HG03439 (cell line): ENCODE measurements at regions not wholly inside any gene's neighbourhood (a gene's known extent, or its start where the extent isn't known, plus 50 kb on each side); places are given as distances from the start of the nearest gene placed in this dataset.

ENCODE experiments used
- ATAC-seq: cut with Tn5 transposase; IDR thresholded peaks from one replicate; pipeline ENCODE4 v1.9.1; 2021; ENCODE audit warnings: mild to moderate bottlenecking, moderate library complexity; ENCODE audit not compliant: unreplicated experiment

GRCh38 chr4:110770353-110770752, 147.5 kb upstream of the PITX2 start:
- ATAC-seq = no peak

- ATAC-seq = no peak
These were observed 155.6 kb upstream of the PITX2 start for GRCh38 chr4:110778521-110778920.

DNA sequence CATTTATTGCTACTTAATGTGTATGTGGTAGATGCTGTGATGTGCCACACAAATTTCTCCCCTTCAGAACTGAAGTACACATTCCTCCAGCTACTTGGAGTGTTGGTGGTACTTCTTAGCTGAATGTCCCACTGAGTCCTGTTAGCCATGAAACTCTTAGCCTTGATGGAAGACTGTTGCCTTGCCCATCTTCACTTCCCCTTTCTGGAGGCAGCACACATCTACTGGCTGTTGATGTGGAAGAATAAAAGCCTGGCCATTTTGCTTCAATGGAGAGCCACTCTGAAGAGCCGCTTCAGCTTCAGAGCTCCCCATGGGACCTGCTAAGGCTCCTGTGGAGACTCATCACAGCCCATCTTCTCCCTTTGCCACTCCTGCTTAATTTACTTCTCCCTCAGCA, 157.7 kb upstream of the PITX2 start:
- no peak for ATAC-seq

- no peak for ATAC-seq
These were observed 159.1 kb upstream of the PITX2 start for GRCh38 chr4:110781944-110782343.

- no peak for ATAC-seq
These were observed 164.2 kb upstream of the PITX2 start for GRCh38 chr4:110787109-110787508.

- no peak for ATAC-seq
These were observed 164.8 kb upstream of the PITX2 start for GRCh38 chr4:110787707-110788106.

GRCh38 chr4:110788302-110788701, 165.4 kb upstream of the PITX2 start:
- ATAC-seq = no peak

- no peak for ATAC-seq
These were observed 169.2 kb upstream of the PITX2 start for GRCh38 chr4:110792036-110792435.

DNA sequence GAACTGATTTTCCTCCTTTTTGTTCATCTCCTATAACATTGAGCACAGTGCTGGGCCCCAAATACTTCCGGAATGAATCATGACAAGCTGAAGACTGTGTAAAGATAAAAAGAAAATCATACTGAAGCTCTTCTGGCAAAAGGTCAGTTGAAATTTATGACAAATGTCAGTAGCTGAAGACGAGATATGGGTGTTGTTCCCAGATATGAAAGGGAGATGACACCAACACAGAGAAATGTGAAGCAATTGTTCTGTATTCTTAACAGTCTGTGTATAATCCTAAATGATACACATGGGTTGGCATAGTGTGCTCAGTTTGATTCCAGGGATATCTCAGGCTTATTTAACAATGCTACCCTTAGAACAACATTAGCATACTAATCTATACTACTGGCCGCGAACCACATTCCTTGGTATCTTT, 170.5 kb upstream of the PITX2 start:
- ATAC-seq = no peak

DNA sequence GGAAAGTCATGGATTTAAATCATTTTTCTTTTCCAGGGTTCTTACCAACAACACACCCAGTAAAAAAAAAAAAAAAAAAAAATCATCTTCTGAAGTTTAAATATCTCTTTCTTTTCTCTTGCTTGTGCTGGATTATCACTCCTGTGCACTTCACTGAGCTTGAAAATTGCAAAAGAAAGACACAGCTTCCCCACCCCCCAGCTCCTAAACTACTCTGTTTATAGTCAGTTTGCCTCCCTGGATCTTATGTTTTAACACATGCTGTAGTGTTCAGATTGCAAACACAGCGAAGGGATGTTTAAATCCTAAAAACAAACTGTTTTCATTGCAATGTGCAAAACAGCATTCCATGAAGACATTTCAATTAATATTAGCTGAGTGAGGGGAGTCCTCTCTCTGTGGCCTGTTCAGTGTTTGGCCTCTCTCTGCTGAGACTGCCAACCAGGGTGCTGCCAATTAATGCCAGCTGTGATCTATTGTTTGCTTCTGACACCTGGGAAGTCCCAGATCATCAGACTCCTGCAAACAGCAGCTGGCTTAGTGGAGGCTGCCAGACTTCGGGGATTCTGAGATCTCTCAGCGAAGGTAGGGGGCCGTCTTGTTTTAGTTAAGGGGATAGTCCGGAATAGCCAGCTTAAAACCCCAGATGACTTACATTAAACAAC, 171.1 kb upstream of the PITX2 start:
- ATAC-seq = no peak

DNA sequence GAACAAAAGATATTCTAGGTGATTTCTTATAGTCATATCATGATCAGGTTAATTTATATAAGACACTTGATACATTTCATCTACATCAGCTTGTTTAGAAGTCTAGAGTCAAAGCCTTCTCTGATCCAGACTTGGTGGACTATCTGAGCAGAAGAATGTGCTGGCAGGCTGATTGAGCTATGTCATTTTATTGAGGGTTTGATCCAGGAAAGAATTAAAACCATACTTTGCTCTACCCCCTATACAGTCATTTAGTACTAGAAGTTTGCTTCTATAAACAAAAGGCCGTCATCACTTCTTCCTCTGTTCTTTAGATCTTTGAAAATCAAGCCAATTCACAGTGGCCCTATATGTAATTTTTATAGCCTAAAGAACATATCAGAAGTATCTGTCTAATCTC, 173.1 kb upstream of the PITX2 start:
- no peak for ATAC-seq

GRCh38 chr4:110797486-110797885, 174.6 kb upstream of the PITX2 start:
- no peak for ATAC-seq

DNA sequence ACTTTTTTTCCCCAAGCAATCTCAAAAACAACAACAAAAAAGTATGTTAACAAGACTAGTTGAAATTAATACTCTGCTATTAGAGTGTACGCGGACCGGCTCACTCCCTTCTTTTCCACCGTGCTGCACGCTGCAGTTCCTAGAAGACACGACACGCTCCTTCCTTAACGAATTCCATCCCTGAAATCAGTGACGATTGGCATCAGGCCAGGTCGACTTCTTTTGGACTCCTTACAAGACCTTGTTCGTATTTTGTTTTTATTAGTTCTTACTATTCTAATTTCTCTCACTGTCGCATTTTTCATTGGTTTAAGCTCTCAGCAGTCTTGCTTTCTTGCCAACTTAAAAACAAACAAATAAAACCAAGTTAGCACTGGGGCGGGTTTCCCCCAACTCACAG, 175.8 kb upstream of the PITX2 start:
- ATAC-seq = no peak

GRCh38 chr4:110799211-110799610, 176.3 kb upstream of the PITX2 start:
- ATAC-seq = no peak

DNA sequence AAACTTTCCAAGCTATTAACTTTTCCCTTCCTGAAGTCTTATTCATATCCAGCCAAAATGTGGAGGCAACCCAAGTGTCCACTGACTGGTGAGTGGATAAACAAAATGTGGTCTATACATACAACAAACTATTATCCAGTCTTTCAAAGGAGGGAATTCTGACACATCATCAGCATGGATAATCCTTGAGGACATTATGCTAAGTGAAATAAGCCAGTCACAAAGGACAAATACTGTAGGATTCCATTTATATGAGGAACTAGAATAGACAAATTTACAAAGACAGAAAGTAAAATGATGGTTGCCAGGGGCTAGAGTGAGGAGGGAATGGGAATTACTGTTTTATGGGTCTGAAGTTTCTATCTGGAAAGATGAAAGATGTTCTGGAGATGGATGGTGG, 178.7 kb upstream of the PITX2 start:
- no peak for ATAC-seq

DNA sequence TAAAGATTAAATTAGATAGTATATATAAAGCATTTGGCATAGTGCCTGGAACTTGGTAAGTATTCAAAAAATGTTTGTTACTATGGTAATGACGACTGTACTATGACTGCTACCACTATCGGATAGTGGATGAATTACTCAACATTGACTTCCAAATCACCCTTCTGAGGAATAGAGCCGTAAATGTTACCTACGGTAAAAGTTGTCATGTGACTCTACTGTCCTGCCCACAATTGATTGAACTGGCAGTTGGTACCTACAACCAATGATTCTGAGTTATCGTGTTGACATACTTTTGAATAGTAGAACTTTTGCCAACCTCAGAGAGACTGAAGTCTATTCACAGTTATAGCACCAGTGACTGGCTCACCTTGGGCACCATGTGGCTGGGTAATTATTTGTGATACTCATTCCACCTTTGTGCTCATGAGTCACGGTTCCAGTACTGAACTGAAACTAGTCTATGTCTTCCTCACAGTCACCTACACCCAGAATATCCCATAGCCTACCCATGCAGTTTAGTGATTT, 185.5 kb upstream of the PITX2 start:
- ATAC-seq = no peak

DNA sequence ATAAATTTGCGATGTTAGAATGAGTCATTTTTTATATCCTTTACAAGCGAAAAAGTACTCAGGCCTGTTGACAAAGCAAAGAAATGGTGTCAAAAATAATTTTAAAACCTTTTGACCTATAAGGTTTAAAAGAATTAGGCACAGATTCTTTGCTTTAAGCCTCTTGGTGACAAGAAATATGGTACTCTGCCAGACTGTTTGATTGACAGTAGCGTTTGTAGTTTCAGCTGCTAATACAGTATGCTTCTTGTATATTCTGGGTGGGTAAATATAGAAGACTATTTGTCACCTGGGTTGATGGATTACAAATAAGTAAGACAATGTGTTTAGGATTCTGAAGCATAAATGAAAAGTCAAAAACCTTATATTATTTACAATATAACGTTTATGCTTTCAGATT, 193.1 kb upstream of the PITX2 start:
- ATAC-seq = no peak

DNA sequence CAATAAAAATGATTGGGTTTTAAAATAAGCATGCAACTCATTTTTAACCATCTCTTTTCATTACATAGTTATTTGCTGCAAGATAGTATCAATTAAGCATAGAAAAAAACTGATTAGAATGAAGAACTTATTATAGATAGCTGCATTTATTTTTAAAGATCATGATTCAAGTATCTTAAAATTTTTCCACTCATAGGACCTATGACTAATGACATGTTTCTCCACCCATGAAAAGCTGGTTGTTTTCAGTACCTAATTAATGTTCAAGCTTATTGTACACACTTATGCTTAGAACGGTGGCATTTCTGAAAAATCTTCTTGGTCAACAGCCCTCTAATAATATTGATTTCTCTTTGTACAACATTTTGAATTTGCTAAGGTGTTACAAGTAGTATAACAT, 193.5 kb upstream of the PITX2 start:
- ATAC-seq = no peak

DNA sequence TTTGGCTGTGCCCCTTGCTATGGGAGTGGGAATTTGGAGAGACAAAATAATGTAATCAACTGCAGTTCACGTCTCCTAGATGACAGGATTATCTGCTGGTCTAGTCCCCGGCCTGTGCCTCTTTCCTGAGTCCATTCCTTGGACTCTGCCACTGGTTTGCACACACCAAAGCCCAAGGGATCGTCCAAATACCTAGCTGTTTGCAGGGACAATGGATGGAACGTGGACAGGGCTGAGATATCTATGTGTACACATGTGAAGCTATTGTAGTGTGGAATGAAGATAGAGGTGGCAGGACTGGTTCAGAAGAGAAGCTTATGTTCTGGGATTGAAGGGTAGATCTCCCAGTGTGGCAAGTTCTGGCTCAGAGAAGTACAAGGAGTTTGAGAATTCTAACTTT, 198.3 kb upstream of the PITX2 start:
- ATAC-seq = no peak

GRCh38 chr4:110823251-110823650, 200.4 kb upstream of the PITX2 start:
- ATAC-seq = no peak

DNA sequence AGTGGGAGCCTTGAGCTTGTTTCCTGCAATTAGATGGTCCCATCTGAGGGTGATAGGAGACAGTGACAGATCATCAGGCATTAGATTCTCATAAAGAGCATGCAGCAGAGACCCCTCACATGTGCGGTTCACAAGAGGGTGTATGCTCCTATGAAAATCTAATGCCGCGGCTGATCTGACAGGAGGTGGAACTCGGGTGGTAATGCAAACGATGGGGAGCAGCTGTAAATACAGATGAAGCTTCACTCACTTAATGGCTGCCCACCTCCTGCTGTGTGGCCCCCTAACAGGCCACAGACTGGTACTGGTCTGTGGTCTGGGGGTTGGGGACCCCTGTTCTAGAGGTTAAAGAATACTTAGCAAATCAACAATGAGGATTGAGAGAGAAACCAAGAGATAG, 201.5 kb upstream of the PITX2 start:
- no peak for ATAC-seq

DNA sequence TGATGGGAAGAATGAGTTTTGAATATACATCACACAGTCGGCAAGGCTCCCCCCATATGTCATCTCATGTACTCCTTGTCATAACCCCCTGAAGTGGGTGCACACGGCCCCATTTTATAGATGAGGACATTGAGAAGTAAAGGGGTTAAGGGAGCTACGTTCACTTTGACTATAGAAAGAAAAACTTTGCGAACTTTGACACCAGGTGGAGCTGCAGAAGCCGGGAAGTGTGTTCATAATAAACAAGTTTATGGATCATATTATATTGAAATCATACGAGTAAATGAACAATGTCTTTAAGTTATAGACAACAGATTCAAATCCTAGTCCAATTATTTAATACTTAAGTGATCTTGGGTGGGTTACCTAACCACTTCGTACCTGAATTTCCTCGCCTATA, 203.8 kb upstream of the PITX2 start:
- no peak for ATAC-seq

DNA sequence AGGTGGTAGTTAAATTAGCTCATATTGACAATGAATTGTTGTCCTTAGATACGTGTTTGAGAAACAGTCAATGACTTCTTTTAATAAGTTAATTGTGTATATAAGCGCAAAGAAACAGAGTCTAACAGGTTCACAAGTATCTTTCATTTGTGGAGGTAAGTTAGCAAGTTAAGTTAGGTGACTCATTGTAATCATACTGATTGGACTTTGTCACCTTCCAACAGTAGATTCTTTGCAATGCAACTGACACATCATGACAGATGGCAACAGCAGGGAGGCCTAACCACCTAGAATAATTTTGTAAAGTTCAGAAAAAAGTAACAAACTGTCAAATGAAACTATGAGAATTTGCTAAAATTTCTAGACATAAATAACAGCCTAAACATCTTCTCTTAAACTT, 207.6 kb upstream of the PITX2 start:
- no peak for ATAC-seq
